ENCODE measurements at regions not wholly inside any gene's neighbourhood (a gene's known extent, or its start where the extent isn't known, plus 50 kb on each side); places are given as distances from the start of the nearest gene placed in this dataset.

GRCh38 chr3:102122527-102122926 lies 273.2 kb downstream of the NFKBIZ start:
- H3K36me3 ChIP-seq, result no peaks in the 10 kb centered on the region
- H3K27me3 ChIP-seq (ENCODE audit: insufficient read depth, low read depth, severe bottlenecking), result no peaks in the 10 kb centered on the region
- H3K27ac ChIP-seq, result no peak overlapping the region
- no peak for TF ChIP-seq CTCF (IDR thresholded peaks at IDR 0.05; ENCODE audit: low read depth, low read length)
- DNase-seq, result no peak
- H3K4me3 ChIP-seq (ENCODE audit: low read depth, low read length), result no peak overlapping the region
- H3K9me3 ChIP-seq (ENCODE audit: severe bottlenecking), result no peaks in the 10 kb centered on the region

GRCh38 chr3:102123590-102124190 lies 274.4 kb downstream of the NFKBIZ start:
- Histone ChIP-seq H3K27me3 (ENCODE audit: insufficient read depth, low read depth, severe bottlenecking) (no peaks in the 10 kb centered on the region), H3K4me3 (ENCODE audit: low read depth, low read length) (no peak overlapping the region), H3K27ac (no peak overlapping the region), H3K9me3 (ENCODE audit: severe bottlenecking) (no peaks in the 10 kb centered on the region), H3K36me3 (no peaks in the 10 kb centered on the region)
- no peak for DNase-seq
- TF ChIP-seq CTCF (IDR thresholded peaks at IDR 0.05; ENCODE audit: low read depth, low read length), result no peak

- H3K27me3 ChIP-seq (ENCODE audit: insufficient read depth, low read depth, severe bottlenecking), result no peaks in the 10 kb centered on the region
- DNase-seq, result no peak
- H3K36me3 ChIP-seq, result no peaks in the 10 kb centered on the region
- H3K27ac ChIP-seq, result no peak overlapping the region
- no peaks in the 10 kb centered on the region for H3K9me3 ChIP-seq (ENCODE audit: severe bottlenecking)
- H3K4me3 ChIP-seq (ENCODE audit: low read depth, low read length), result no peak overlapping the region
- no peak for TF ChIP-seq CTCF (IDR thresholded peaks at IDR 0.05; ENCODE audit: low read depth, low read length)
These were observed 275.0 kb downstream of the NFKBIZ start for GRCh38 chr3:102124282-102124681.

GRCh38 chr3:102124704-102125103 lies 275.4 kb downstream of the NFKBIZ start:
- DNase-seq, result no peak
- no peak overlapping the region for H3K27ac ChIP-seq
- no peaks in the 10 kb centered on the region for H3K9me3 ChIP-seq (ENCODE audit: severe bottlenecking)
- no peaks in the 10 kb centered on the region for H3K27me3 ChIP-seq (ENCODE audit: insufficient read depth, low read depth, severe bottlenecking)
- no peak for TF ChIP-seq CTCF (IDR thresholded peaks at IDR 0.05; ENCODE audit: low read depth, low read length)
- H3K4me3 ChIP-seq (ENCODE audit: low read depth, low read length), result no peak overlapping the region
- no peaks in the 10 kb centered on the region for H3K36me3 ChIP-seq

- no peak for TF ChIP-seq CTCF (IDR thresholded peaks at IDR 0.05; ENCODE audit: low read depth, low read length)
- Histone ChIP-seq H3K9me3 (ENCODE audit: severe bottlenecking) (no peaks in the 10 kb centered on the region), H3K36me3 (no peaks in the 10 kb centered on the region), H3K27me3 (ENCODE audit: insufficient read depth, low read depth, severe bottlenecking) (no peaks in the 10 kb centered on the region), H3K27ac (no peak overlapping the region), H3K4me3 (ENCODE audit: low read depth, low read length) (no peak overlapping the region)
- DNase-seq, result no peak
These were observed 276.1 kb downstream of the NFKBIZ start for GRCh38 chr3:102125197-102125993.
